Omental fat pad (tissue), 3 donors: ENCODE measurements at regions not wholly inside any gene's neighbourhood (a gene's known extent, or its start where the extent isn't known, plus 50 kb on each side); places are given as distances from the start of the nearest gene placed in this dataset.
"Not testable (repeated sequence)": the region's sequence is repeated elsewhere in the genome, so short reads cannot be mapped to it uniquely, and the experiment has no call there.

Source experiments
- ATAC-seq: fragments of 150-250 bp; one replicate; pipeline ENCODE4 v1.9.1; 2016; ENCODE audit warnings: mild to moderate bottlenecking, moderate library complexity; ENCODE audit not compliant: low FRiP score
- DNase-seq: peaks from one replicate; pipeline ENCODE4 v3.0.0-alpha.2; 2019; ENCODE audit warnings: low spot score
- CTCF ChIP-seq, 3 donors: fragments of 450-650 bp; IDR thresholded peaks; one replicate each; pipeline ENCODE4 v1.5.1; 2016 to 2017; ENCODE audit warnings: antibody characterized with exemption in 3 of 3, mild to moderate bottlenecking in 3 of 3, moderate library complexity in 2 of 3

- no peak for ATAC-seq
- DNase-seq, result no peak
- no peak for TF ChIP-seq CTCF (IDR thresholded peaks at IDR 0.05)
Measured at GRCh38 chr4:189838821-189839497, 101.7 kb upstream of the FRG1 start.

- ATAC-seq (no peak), DNase-seq (no peak)
- no peak for TF ChIP-seq CTCF (IDR thresholded peaks at IDR 0.05)
Measured at GRCh38 chr4:189840356-189840755, 100.3 kb upstream of the FRG1 start.

GRCh38 chr4:189843413-189844009 lies 97.2 kb upstream of the FRG1 start:
- DNase-seq (no peak), ATAC-seq (no peak)
- no peak for TF ChIP-seq CTCF (IDR thresholded peaks at IDR 0.05)

GRCh38 chr4:189845145-189845846 lies 95.4 kb upstream of the FRG1 start:
- ATAC-seq (no peak), DNase-seq (no peak)
- TF ChIP-seq CTCF (IDR thresholded peaks at IDR 0.05), result no peak

GRCh38 chr4:189846094-189846493 lies 94.6 kb upstream of the FRG1 start:
- not testable (repeated sequence) for DNase-seq, ATAC-seq

- not testable (repeated sequence) for DNase-seq, ATAC-seq
Measured at GRCh38 chr4:189846608-189847007, 94.1 kb upstream of the FRG1 start.

- DNase-seq, ATAC-seq: not testable (repeated sequence)
Measured at GRCh38 chr4:189848672-189849071, 92.0 kb upstream of the FRG1 start.

GRCh38 chr4:189850239-189850856 lies 90.3 kb upstream of the FRG1 start:
- DNase-seq (no peak), ATAC-seq (no peak)
- no peak for TF ChIP-seq CTCF (IDR thresholded peaks at IDR 0.05)
